GM12864 (cell line): ENCODE measurements at regions not wholly inside any gene's neighbourhood (a gene's known extent, or its start where the extent isn't known, plus 50 kb on each side); places are given as distances from the start of the nearest gene placed in this dataset.

ENCODE experiments used
- DNase-seq: peaks from one replicate; pipeline ENCODE4 v3.0.0-alpha.2; 2011; ENCODE audit warnings: low read depth
- H3K4me3 ChIP-seq: 2 replicates; pipeline ENCODE4 v1.5.1; 2011; ENCODE audit warnings: mild to moderate bottlenecking, low read depth, low read length, control low read depth
- CTCF ChIP-seq: IDR thresholded peaks from 2 replicates; pipeline ENCODE4 v1.5.1; 2011; ENCODE audit warnings: low read depth, mild to moderate bottlenecking, moderate library complexity, low read length, control low read depth, inconsistent platforms; ENCODE audit errors: missing control alignments

GRCh38 chr4:156196722-156197121 is 243.1 kb upstream of the CTSO start:
- TF ChIP-seq CTCF: no peak
- H3K4me3 ChIP-seq: no peak overlapping the region
- DNase-seq: no peak

GRCh38 chr4:156195914-156196313 is 242.2 kb upstream of the CTSO start:
- DNase-seq: peak; percentile 8
- no peak for TF ChIP-seq CTCF
- H3K4me3 ChIP-seq: no peak overlapping the region

- H3K4me3 ChIP-seq: no peak overlapping the region
- DNase-seq: no peak
- TF ChIP-seq CTCF: no peak
These were observed 241.2 kb upstream of the CTSO start for GRCh38 chr4:156194896-156195295.

- TF ChIP-seq CTCF: no peak
- H3K4me3 ChIP-seq: no peak overlapping the region
- DNase-seq: no peak
These were observed 240.1 kb upstream of the CTSO start for GRCh38 chr4:156193800-156194199.

- no peak for DNase-seq
- TF ChIP-seq CTCF: no peak
- no peak overlapping the region for H3K4me3 ChIP-seq
These were observed 239.4 kb upstream of the CTSO start for GRCh38 chr4:156193106-156193505.

GRCh38 chr4:156192033-156192432 is 238.4 kb upstream of the CTSO start:
- no peak for TF ChIP-seq CTCF
- no peak for DNase-seq
- H3K4me3 ChIP-seq: no peak overlapping the region

GRCh38 chr4:156191044-156191781 is 237.5 kb upstream of the CTSO start:
- no peak for DNase-seq
- no peak for TF ChIP-seq CTCF
- no peak overlapping the region for H3K4me3 ChIP-seq
